ENCODE measurements at regions not wholly inside any gene's neighbourhood (a gene's known extent, or its start where the extent isn't known, plus 50 kb on each side); places are given as distances from the start of the nearest gene placed in this dataset.

DNA sequence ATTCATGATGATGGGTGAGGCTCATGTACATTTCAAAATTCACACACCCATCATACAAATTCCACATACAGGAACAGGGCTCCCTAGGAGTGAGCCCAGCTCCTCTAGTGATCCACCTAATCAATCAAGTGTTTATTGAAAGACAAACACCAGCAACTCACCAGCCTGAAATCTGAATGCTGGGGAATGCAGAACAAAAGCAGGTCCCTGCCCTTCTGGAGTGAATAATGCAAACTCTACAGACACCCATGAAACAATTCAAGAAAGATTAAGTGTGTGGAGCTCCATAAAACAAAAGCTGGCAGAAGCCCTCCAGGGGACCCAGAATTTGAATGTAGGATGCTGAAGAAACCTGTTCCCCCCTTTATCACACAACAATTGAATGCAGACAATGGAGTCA lies 396.7 kb upstream of the JARID2 start:
- no peak for TF ChIP-seq POLR2A (IDR thresholded peaks at IDR 0.05; ENCODE audit: low read length)
- TF ChIP-seq GATA1 (IDR thresholded peaks at IDR 0.05; ENCODE audit: low read depth, low read length): no peak

Data from erythroblast (primary cell).